ENCODE measurements at regions not wholly inside any gene's neighbourhood (a gene's known extent, or its start where the extent isn't known, plus 50 kb on each side); places are given as distances from the start of the nearest gene placed in this dataset.
"Not testable (repeated sequence)": the region's sequence is repeated elsewhere in the genome, so short reads cannot be mapped to it uniquely, and the experiment has no call there.

- no peak for DNase-seq (ENCODE audit: low read depth in 4 of 4, low spot score in 3 of 4)
Measured at GRCh38 chr16:52976539-52977167, 76.0 kb downstream of the CHD9NB start.

DNA sequence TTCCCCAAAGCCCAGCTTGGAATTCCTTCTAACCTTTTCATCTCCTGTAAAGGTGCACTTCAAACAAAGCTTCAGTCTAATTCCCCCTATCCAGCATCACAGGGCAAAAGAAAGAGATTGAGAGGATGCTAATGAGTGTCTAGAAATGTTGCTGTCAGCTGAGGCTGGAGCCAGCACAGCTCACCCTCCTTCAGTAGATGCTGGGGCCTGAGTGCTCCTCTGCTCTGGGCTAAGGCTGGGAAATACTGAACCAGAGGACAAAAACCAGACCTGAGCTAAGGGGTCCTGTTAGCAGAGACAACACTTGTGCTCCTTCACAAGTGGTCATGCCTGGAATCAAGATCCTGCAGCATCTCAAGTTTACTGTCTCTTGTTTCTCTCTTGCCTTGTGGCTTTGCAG, 85.0 kb downstream of the CHD9NB start:
- no peak for DNase-seq (ENCODE audit: low read depth in 4 of 4, low spot score in 3 of 4)

- no peak for DNase-seq (ENCODE audit: low read depth in 4 of 4, low spot score in 3 of 4)
Measured at GRCh38 chr16:52964290-52964689, 88.4 kb downstream of the CHD9NB start.

- DNase-seq (ENCODE audit: low read depth in 4 of 4, low spot score in 3 of 4): no peak
Measured at GRCh38 chr16:52963855-52964242, 88.8 kb downstream of the CHD9NB start.

DNA sequence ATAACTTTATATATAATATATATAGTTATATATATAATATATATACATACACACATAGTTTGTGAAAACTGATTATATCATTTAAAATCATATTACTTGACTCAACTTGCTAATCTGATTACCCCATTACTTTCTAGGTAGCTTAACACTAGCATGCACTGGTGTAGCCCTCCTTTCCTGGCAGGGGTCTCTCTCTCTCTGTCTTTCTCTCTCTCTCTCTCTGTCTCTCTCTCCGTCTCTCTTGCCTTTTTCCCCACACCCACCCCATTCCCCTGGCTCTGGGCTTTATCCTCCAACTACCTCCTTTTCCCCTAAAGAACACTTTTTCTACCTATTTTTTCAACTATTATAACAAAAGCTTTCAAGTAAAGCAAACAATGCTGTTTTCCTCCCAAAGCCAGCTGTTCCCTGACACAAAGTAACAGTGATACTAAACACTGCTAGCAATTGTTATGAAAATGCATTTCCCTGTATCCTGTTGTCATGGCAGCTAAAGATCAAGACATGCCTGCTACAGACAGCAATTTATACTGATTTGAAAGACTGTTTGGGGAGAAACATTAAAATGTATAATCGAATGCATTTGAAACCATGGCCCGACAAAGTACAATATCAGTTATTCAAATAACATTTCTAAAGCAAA, 89.4 kb downstream of the CHD9NB start:
- no peak for DNase-seq (ENCODE audit: low read depth in 4 of 4, low spot score in 3 of 4)

DNA sequence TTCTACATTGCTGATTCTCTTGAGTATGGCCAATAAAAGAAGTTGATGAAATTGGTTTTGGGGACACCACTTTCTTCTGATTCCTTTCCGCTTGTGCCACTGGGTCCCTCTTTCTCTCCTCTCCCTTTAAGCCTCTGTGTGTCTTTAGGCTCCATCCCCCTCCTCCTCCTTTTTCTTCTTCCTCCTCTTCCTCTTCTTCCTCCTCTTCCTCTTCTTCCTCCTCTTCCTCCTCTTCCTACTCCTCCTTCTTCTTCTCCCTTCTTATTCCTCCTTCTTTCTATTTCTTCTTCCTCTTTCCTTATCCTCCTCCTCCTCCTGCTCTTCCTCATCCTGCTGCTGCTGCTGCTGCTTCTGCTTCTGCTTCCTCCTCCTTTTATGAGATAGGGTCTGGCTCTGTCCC, 93.7 kb downstream of the CHD9NB start:
- no peak for DNase-seq (ENCODE audit: low read depth in 4 of 4, low spot score in 3 of 4)

DNA sequence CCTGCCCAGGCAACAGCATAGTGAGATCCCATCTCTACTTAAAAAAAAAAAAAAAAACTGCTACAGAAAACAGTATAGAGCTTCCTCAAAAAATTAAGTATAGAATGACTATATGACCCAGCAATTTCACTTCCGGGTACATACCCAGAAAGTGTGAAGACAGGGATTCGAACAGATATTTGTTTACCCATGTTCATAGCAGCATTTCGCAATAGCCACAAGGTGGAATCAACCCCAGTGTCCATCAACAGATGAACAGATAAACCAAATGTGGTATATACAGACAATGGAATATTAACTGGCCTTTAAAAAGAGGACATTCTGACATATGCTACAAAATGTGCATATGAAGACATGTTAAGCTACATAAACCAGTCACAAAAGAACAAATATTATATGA, 95.5 kb downstream of the CHD9NB start:
- DNase-seq (ENCODE audit: low read depth in 4 of 4, low spot score in 3 of 4): no peak

DNA sequence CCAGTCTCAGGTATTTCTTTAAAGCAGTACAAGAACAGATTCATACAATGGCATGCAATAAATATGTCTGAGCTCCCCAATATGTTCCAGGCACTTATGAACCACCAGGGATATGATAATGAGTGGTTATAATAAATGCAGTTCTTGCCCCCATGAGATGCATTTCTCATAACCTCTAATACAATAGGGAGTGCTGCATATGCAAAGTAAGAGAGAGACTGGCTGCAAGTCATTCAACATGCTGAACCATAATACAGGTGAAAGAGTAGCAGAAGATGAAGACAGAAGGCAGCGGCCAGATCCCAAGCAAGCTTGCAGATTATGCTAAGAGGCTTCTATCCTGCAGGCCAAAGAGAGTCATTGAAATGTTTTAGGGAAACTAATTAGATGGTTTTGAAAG, 96.7 kb downstream of the CHD9NB start:
- DNase-seq (ENCODE audit: low read depth in 4 of 4, low spot score in 3 of 4): no peak

DNA sequence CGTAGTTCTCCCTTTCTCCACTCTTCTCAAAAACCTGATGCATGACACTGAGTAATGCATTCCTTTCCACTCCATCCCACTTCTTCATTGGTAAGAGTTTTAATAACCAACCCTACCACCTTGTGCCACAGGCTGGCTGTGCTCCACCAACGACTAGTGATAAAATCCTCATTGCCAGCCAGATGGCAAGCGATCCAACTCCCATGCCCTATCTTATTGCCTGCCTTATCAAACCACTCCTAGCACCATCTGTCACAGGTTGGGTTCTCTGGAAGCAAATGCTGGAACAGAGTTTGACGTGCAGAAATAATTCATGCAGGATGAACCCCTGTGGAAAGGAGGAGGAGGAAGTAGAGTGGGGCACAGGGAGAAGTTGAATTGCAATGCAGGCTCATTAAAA, 99.5 kb downstream of the CHD9NB start:
- DNase-seq (ENCODE audit: low read depth in 4 of 4, low spot score in 3 of 4): no peak

DNA sequence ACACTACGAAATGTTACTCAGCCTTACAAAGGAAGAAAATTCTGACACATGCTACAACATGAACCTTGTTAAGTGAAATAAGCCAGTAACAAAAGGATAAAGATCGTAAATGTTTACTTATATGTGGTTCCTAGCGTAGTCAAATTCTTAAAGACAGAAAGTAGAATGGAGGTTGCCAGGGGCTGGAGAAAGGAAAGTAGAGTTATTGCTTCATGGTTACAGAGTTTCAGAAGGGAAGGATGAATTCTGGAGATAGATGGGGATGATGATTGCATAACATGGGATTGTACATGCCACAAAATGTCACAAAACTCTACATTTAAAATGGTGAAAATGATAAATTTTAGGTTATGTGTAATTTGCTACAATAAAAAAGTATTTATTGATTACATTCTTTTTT, 103.8 kb downstream of the CHD9NB start:
- DNase-seq (ENCODE audit: low read depth in 4 of 4, low spot score in 3 of 4): no peak

DNA sequence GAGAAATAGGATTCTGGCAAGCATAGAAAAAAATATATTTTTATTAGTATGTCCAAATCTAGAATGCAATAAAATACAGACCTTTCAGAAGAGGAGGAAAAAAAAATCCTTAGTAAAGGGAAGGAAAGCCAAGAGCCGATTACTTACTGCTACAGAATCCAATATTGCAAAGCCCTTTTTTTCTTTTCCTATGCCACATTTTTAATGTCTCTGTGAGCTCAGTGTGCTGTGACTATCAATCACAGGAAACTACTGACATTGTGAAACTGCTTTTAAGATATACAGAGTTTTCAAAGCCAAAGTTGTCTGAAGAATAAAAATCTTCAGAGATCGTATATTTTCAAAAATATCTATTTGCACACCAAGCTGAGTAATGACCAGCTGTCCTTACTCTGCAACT, 120.4 kb downstream of the CHD9NB start:
- no peak for DNase-seq (ENCODE audit: low read depth in 4 of 4, low spot score in 3 of 4)

DNA sequence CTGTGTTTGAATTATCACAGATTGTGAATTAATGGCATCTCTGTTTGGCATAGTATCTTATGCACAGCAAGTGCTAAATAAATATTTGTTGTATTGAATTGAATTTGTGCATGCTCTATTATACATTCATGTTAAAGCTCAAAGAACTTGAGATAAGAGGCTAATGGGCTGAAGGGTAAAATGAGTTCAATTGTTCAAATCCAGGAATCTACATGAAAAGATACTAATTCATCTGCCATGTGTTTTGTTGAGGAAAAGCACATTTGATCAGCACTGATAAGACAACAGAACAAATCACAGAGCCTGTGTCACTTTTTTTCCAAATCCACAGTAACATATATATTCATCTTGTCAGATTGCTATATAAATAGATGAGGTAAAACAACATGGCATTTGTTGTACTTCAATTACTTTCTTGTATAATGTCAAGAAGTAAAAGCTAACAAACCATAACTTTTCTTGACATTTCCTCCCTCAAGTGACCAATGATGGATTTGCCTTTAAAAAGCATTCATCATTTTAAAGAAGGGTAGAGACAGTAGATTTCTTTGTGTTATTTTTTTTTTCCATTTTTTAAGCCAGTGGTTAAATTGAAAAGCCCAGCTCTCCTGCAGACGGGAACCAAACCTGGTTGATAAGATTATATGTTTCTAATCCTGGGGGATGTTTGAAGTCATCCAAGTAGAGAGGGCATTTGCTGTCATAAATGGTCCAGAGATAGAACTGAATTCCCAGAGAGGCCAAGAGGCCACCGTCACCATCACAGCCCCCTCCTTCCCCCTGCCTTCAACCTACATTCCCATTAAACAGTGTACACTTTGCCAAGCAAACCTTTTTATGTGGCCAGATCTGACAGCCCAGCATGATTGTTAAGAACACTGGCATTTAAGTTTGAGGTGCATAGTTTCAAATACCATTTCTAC, 123.0 kb downstream of the CHD9NB start:
- no peak for DNase-seq (ENCODE audit: low read depth in 4 of 4, low spot score in 3 of 4)

DNA sequence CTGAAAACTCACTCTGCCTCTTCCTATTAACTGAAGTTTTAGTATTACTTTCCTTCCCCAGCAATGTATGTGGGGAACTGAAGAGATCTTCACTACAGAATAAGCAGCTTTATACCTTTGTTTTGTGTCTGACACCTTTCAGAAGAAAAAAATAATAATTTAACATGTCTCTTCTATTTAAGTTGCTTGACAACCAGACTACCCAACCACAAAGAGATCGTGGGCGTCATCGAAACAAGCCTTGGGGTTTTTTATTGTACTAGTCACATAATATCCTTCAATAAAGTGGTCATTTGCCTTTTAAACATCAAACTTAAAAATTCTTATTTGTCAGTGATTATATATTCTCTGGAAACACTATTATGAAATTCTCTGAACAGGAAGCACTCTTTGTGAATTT, 123.7 kb downstream of the CHD9NB start:
- DNase-seq (ENCODE audit: low read depth in 4 of 4, low spot score in 3 of 4): no peak

GRCh38 chr16:52925143-52925542, 127.6 kb downstream of the CHD9NB start:
- no peak for DNase-seq (ENCODE audit: low read depth in 4 of 4, low spot score in 3 of 4)

DNA sequence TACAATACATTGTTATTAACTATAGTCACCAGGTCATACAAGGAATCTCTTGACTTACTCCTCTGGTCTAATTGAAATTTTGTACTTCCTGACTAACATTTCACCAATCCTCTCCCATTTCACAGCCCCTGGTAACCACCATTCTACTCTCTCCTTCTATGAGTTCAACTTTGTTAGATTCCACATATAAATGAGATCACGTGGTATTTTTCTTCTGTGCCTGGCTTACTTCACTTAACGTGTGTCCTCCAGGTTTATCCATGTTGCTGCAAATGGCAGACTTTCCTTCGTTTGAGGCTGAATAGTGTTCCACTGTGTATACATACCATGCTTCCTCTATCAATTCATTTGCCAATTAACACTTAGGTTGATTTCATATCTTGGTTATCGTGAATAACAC, 128.5 kb downstream of the CHD9NB start:
- no peak for DNase-seq (ENCODE audit: low read depth in 4 of 4, low spot score in 3 of 4)

DNA sequence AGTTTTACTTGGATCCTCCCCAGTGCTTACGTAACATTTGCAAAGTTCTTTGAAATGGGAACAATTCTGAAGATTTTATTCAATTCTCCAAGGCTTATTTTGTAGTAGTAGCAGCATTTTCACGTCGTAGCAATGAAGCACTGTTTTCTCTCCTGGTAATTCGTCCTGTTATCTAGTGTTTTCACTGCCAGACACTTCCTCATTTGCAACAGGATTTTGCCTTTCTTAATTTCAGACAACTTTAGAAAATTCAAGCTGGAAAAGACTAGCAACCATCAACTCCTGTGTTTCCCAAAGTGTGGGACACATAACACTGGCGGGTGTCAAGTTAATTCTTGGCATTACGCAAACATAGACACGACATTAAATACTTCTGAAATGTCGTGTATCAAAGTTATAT, 131.6 kb downstream of the CHD9NB start:
- no peak for DNase-seq (ENCODE audit: low read depth in 4 of 4, low spot score in 3 of 4)

DNA sequence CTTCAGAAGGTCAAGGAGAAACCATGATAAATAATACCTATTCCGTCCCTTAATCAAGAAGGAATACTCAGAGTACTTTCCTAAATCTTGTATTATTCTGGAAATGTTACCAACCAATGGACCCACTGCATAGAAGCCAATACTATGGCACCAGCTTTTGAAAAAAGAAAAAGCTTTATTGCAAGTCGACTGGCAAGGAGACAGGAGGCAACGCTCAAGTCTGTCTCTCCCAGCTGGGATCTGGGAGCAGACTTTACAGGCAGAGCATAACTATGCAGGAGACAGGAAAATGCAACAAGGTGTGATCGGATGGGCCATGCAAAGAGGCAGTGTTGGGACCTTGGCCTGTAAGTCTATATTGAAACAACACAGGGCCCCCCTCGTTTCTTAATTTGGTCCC, 132.4 kb downstream of the CHD9NB start:
- DNase-seq (ENCODE audit: low read depth in 4 of 4, low spot score in 3 of 4): no peak

DNA sequence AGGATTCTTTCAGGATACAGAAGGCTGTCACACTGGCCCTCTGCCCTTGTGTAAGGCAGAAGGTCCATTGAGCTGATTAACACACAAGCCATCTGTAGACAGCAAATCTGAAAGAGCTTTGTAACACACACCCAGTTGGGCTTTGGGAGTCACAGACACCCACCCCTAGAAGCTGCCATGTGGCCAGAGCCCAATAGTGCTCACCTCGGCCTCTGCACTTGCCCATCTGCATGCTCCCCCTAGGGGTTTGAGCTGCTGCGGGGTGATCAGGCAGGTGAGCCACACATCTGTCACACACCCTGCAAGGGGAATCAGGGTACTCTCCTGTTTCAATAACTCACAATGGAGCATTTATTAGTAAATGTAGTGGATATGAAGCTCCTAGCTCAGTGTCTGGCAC, 138.3 kb downstream of the CHD9NB start:
- no peak for DNase-seq (ENCODE audit: low read depth in 4 of 4, low spot score in 3 of 4)

GRCh38 chr16:52912565-52913173, 140.0 kb downstream of the CHD9NB start:
- DNase-seq (ENCODE audit: low read depth in 4 of 4, low spot score in 3 of 4): peak; percentile 29 to 52 (median 34)

DNA sequence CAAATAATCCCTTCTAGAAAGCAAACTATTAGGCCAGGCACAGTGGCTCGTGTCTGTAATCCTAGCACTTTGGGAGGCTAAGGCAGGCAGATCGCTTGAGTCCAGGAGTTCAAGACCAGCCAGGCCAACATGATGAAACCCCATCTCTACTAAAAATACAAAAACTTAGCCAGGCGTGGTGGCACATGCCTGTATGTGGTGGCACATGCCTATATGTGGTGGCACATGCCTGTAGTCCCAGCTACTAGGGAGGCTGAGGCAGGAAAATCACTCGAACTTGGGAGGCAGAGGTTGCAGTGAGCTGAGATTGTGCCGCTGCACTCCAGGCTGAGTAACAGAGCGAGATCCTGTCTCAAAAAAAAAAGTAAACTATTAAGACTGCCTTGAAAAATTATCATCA, 144.6 kb downstream of the CHD9NB start:
- not testable (repeated sequence) for DNase-seq (ENCODE audit: low read depth in 4 of 4, low spot score in 3 of 4)

DNA sequence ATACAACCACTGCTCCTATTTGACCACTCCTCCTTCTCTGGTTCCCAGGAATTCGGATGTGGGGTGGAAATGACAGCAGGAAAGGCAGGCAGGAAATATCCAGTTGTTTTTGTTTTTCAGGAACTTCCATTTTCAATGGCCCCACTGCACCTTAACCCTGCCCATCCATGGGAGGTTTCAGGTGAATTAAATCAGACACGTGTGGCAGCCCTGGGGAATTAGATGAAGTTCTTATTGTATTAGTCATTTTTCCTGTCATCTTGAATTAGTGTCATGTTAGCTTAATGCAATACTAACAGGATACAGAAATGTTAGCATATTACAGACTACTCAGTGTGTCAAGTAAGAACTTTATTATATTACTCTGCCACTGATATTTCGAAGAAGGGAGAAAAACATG, 146.4 kb downstream of the CHD9NB start:
- no peak for DNase-seq (ENCODE audit: low read depth in 4 of 4, low spot score in 3 of 4)

All from left renal pelvis (tissue), 4 donors.